HEK293T (cell line): ENCODE measurements at regions not wholly inside any gene's neighbourhood (a gene's known extent, or its start where the extent isn't known, plus 50 kb on each side); places are given as distances from the start of the nearest gene placed in this dataset.

Source experiments
- CTCF ChIA-PET: fragments of 350-600 bp; formaldehyde crosslinking; extraction: SDS; loops from one replicate; lab custom pipeline; 2021; ENCODE audit warnings: antibody characterized with exemption, inconsistent platforms; lab: Yijun Ruan, JAX
- POLR2A ChIA-PET: fragments of 350-600 bp; formaldehyde crosslinking; extraction: SDS; loops from one replicate; lab custom pipeline; 2020; ENCODE audit warnings: antibody characterized with exemption, inconsistent platforms; lab: Yijun Ruan, JAX
- DNase-seq: peaks from one replicate; pipeline ENCODE4 v3.0.0; 2012; ENCODE audit warnings: mixed read lengths; ENCODE audit errors: extremely low spot score
- ARNT ChIP-seq: fragments of 450-650 bp; IDR thresholded peaks from 2 replicates; pipeline ENCODE4 v1.6.1; 2017; ENCODE audit warnings: mild to moderate bottlenecking
- BHLHE40 ChIP-seq: fragments of 450-650 bp; IDR thresholded peaks from 2 replicates; pipeline ENCODE4 v1.6.1; 2016; ENCODE audit warnings: mild to moderate bottlenecking, moderate library complexity, borderline replicate concordance
- CTBP1 ChIP-seq: fragments of 450-650 bp; IDR thresholded peaks from 2 replicates; pipeline ENCODE4 v1.6.1; 2016; ENCODE audit warnings: borderline replicate concordance
- ELF4 ChIP-seq: fragments of 450-650 bp; IDR thresholded peaks from 2 replicates; pipeline ENCODE4 v1.6.1; 2017; ENCODE audit warnings: antibody characterized with exemption
- FOXA1 ChIP-seq: fragments of 450-650 bp; IDR thresholded peaks from 2 replicates; pipeline ENCODE4 v1.6.1; 2016; ENCODE audit warnings: mild to moderate bottlenecking
- FOXK2 ChIP-seq: fragments of 450-650 bp; IDR thresholded peaks from 2 replicates; pipeline ENCODE4 v1.6.1; 2016; ENCODE audit warnings: mild to moderate bottlenecking
- FOXM1 ChIP-seq: fragments of 450-650 bp; IDR thresholded peaks from 2 replicates; pipeline ENCODE4 v1.6.1; 2017; ENCODE audit warnings: mild to moderate bottlenecking, borderline replicate concordance
- HDGF ChIP-seq: fragments of 450-650 bp; IDR thresholded peaks from 2 replicates; pipeline ENCODE4 v1.6.1; 2017; ENCODE audit warnings: antibody characterized with exemption, borderline replicate concordance
- L3MBTL2 ChIP-seq: fragments of 450-650 bp; conservative IDR thresholded peaks from 2 replicates; pipeline ENCODE4 v1.6.1; 2016; ENCODE audit warnings: mild to moderate bottlenecking
- LEF1 ChIP-seq: fragments of 450-650 bp; IDR thresholded peaks from 2 replicates; pipeline ENCODE4 v1.6.1; 2017; ENCODE audit warnings: mild to moderate bottlenecking, borderline replicate concordance
- NFRKB ChIP-seq: fragments of 450-650 bp; IDR thresholded peaks from 2 replicates; pipeline ENCODE4 v1.6.1; 2016; ENCODE audit warnings: mild to moderate bottlenecking, moderate library complexity
- PKNOX1 ChIP-seq: fragments of 450-650 bp; IDR thresholded peaks from 2 replicates; pipeline ENCODE4 v1.6.1; 2016
- SP1 ChIP-seq: fragments of 450-650 bp; IDR thresholded peaks from 2 replicates; pipeline ENCODE4 v1.6.1; 2017
- SUZ12 ChIP-seq: fragments of 450-650 bp; IDR thresholded peaks from 2 replicates; pipeline ENCODE4 v1.6.1; 2016; ENCODE audit warnings: mild to moderate bottlenecking
- TARDBP ChIP-seq: fragments of 450-650 bp; IDR thresholded peaks from 2 replicates; pipeline ENCODE4 v1.6.1; 2016
- ZNF384 ChIP-seq: fragments of 450-650 bp; IDR thresholded peaks from 2 replicates; pipeline ENCODE4 v1.6.1; 2016

DNA sequence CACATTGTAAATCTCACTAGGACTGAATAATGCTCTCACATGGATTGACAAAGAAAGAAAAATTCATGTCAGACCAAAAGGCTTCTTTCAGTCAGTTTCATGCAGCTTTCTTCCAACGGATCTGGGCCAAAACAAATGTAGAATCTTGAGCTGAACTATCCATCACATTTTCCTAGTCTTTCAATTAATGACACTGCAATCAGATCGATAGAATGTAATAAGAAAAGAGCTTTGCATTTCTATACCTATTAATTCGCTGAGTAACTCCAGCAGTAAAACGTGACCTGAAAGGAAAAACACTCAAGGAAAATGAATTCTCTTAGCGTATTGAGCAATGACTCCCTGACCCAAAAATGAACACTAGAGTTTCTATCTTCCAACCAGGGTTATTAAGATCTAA, 194.8 kb upstream of the BLID start:
- TF ChIP-seq BHLHE40, result no peak
- TF ChIP-seq NFRKB, result no peak
- TF ChIP-seq ARNT, result no peak
- TF ChIP-seq TARDBP, result no peak
- POLR2A ChIA-PET, result no interaction called here

GRCh38 chr11:122309262-122309925, 193.4 kb upstream of the BLID start:
- ChIA-PET POLR2A (no interaction called here), CTCF (no interaction called here)
- TF ChIP-seq BHLHE40 (no peak), FOXM1 (no peak), HDGF (no peak)
- DNase-seq, result no peak

More for the DNA sequence above, 194.8 kb upstream of the BLID start:
- DNase-seq, result no peak
- CTCF ChIA-PET, result no interaction called here

DNA sequence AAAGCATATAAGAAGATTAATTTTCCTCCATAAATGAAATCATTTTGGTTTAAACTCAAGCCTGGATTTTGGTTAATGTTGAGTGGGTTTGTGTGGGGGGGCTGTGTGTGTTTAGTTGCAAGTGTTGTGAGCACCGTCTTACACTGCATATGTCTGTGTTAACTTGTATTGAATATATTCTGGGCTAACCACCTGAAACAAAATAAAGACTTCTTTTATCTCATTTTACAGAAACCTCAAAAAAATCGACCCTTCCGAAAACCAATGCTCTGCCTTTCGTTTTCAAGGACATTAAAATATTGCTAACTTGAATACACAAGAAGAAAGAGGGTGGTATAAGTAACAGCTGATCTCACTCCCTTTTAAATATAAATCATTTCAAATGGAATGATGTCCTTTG, 192.2 kb upstream of the BLID start:
- TF ChIP-seq SUZ12, result no peak
- DNase-seq, result no peak
- ChIA-PET POLR2A (no interaction called here), CTCF (no interaction called here)

DNA sequence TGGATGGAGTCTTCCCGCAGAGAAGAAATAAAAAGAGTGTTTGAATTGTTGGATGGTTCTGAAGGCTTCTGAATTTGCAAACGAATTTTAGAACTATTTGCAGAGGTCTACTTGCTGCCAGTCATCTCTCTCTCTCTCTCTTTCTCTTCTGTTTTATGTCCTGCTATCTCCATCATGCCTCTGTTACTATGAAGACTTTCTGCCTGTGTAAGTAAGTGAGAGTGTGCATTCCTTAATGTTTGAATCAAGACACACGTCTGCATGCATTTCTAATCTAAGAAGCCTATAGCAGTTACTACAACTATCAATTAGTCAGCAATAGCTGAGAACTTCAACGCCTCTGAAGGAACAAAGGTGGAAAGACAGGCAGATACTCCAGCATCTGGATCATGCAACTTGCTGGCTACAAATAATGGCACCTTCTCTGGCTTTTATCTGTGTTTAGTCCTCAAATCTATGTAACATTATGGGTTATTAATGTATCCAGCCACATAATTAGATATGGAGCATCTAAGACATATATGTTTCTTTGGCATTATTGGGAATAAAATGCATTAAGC, 191.5 kb upstream of the BLID start:
- TF ChIP-seq LEF1 (no peak), ARNT (no peak)
- POLR2A ChIA-PET, result no interaction called here
- CTCF ChIA-PET, result no interaction called here
- DNase-seq, result no peak

DNA sequence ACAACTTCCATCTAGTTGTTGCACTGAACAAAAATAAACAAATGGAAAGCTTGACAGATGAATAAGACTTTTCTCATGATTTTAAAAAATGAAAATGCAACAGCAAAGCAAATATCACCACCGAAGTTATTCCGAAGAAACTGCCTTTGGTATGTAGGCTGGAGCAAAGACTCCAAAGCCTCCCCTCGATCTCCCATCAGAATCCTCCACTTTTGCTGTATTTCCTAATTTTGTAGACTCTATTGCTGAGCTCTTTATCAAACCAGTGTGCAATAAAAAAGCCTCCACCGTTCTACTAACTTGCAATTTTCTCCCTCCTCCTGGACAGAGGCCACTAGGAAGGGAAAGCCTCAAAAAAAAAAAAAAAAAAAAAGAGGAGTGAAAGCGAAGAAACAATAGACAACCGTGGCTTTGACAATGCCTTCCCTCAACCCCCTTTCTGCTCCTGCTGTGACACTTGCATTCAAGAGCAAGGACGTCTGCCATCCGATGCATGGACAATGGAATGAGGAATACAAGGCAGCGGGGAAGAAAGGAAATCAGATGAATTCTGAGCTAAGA, 190.9 kb upstream of the BLID start:
- POLR2A ChIA-PET, result no interaction called here
- DNase-seq, result no peak
- CTCF ChIA-PET, result interaction anchor here (0.7 kb wide), 2 partner anchors 42 to 198 kb away, joined by 3 to 7 read pairs; no protein-coding TSS in a partner anchor
- TF ChIP-seq ELF4, result no peak
- TF ChIP-seq FOXK2, result no peak
- TF ChIP-seq FOXM1, result no peak
- TF ChIP-seq LEF1, result no peak
- TF ChIP-seq ZNF384, result no peak
- TF ChIP-seq CTBP1, result no peak
- TF ChIP-seq BHLHE40, result no peak
- TF ChIP-seq PKNOX1, result no peak
- TF ChIP-seq NFRKB, result no peak
- TF ChIP-seq FOXA1, result no peak
- TF ChIP-seq L3MBTL2, result no peak

- TF ChIP-seq ARNT (no peak), FOXM1 (no peak), FOXK2 (no peak), FOXA1 (no peak), TARDBP (no peak), HDGF (no peak), ELF4 (no peak), BHLHE40 (no peak), PKNOX1 (no peak), SP1 (no peak), NFRKB (no peak), CTBP1 (no peak), L3MBTL2 (no peak), ZNF384 (no peak), SUZ12 (no peak), LEF1 (no peak)
- ChIA-PET POLR2A (no interaction called here), CTCF (no interaction called here)
- no peak for DNase-seq
Measured at GRCh38 chr11:122305426-122306320, 189.7 kb upstream of the BLID start.

DNA sequence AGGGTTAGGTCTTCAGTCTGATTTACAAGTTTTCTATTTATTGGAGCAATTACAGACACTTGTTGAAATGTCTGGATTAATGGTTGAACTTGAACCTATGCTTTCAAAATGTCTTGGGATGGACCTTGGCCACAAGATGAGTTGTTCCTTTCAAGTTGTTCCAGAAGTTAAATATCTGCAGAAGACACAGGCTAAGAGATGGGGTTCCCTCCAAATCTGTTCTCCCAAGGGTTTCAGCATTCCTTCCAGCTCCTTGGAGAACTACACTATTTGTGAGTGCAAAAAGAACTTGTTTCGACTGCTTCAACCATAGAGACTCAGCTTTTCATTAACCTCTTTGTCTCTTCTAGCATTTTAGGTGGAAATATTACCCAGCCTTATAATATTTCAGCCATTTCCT, 189.0 kb upstream of the BLID start:
- CTCF ChIA-PET, result no interaction called here

More for the DNA sequence above, 189.0 kb upstream of the BLID start:
- POLR2A ChIA-PET, result no interaction called here
- no peak for TF ChIP-seq ZNF384
- no peak for DNase-seq
